Activated CD8-positive, alpha-beta memory T cell treated with anti-CD3 and anti-CD28 coated beads for 24 hours (primary cell): ENCODE measurements at regions not wholly inside any gene's neighbourhood (a gene's known extent, or its start where the extent isn't known, plus 50 kb on each side); places are given as distances from the start of the nearest gene placed in this dataset.
"Not testable (repeated sequence)": the region's sequence is repeated elsewhere in the genome, so short reads cannot be mapped to it uniquely, and the experiment has no call there.

Experiments used
- DNase-seq: peaks from one replicate; pipeline ENCODE4 v3.0.0-alpha.2; 2020

GRCh38 chr1:55544826-55545225, 329.7 kb upstream of the USP24 start:
- no peak for DNase-seq

GRCh38 chr1:55542901-55543504, 327.8 kb upstream of the USP24 start:
- no peak for DNase-seq

GRCh38 chr1:55541296-55541695, 326.1 kb upstream of the USP24 start:
- no peak for DNase-seq

GRCh38 chr1:55539652-55540512, 324.7 kb upstream of the USP24 start:
- no peak for DNase-seq

GRCh38 chr1:55538428-55538827, 323.3 kb upstream of the USP24 start:
- DNase-seq: no peak

GRCh38 chr1:55536545-55536865, 321.3 kb upstream of the USP24 start:
- no peak for DNase-seq

GRCh38 chr1:55535724-55536544, 320.8 kb upstream of the USP24 start:
- DNase-seq: no peak

GRCh38 chr1:55534565-55535121, 319.5 kb upstream of the USP24 start:
- DNase-seq: no peak

- DNase-seq: no peak
Measured at GRCh38 chr1:55531644-55532043, 316.5 kb upstream of the USP24 start.

- no peak for DNase-seq
Measured at GRCh38 chr1:55530749-55531478, 315.8 kb upstream of the USP24 start.

- no peak for DNase-seq
Measured at GRCh38 chr1:55529017-55529416, 313.9 kb upstream of the USP24 start.

- DNase-seq: no peak
Measured at GRCh38 chr1:55527831-55528230, 312.7 kb upstream of the USP24 start.

- no peak for DNase-seq
Measured at GRCh38 chr1:55526716-55527115, 311.6 kb upstream of the USP24 start.

GRCh38 chr1:55524006-55524405, 308.8 kb upstream of the USP24 start:
- no peak for DNase-seq

GRCh38 chr1:55522982-55523381, 307.8 kb upstream of the USP24 start:
- DNase-seq: no peak

- DNase-seq: no peak
Measured at GRCh38 chr1:55522353-55522903, 307.3 kb upstream of the USP24 start.

GRCh38 chr1:55520861-55521260, 305.7 kb upstream of the USP24 start:
- DNase-seq: no peak

GRCh38 chr1:55519937-55520683, 304.9 kb upstream of the USP24 start:
- DNase-seq: no peak

GRCh38 chr1:55519276-55519675, 304.1 kb upstream of the USP24 start:
- DNase-seq: no peak

- no peak for DNase-seq
Measured at GRCh38 chr1:55517036-55517435, 301.9 kb upstream of the USP24 start.

GRCh38 chr1:55514571-55514970, 299.4 kb upstream of the USP24 start:
- not testable (repeated sequence) for DNase-seq

- DNase-seq: no peak
Measured at GRCh38 chr1:55512466-55512865, 297.3 kb upstream of the USP24 start.
